Left hindlimb (tissue), 1 donor: ENCODE measurements at regions not wholly inside any gene's neighbourhood (a gene's known extent, or its start where the extent isn't known, plus 50 kb on each side); places are given as distances from the start of the nearest gene placed in this dataset.
A peak's percentile ranks its signal among the peaks of the same experiment; 100 is the strongest.
"Not testable (repeated sequence)": the region's sequence is repeated elsewhere in the genome, so short reads cannot be mapped to it uniquely, and the experiment has no call there.

ENCODE experiments used
- DNase-seq: peaks from one replicate; pipeline ENCODE4 v3.0.0-alpha.2; 2018

DNA sequence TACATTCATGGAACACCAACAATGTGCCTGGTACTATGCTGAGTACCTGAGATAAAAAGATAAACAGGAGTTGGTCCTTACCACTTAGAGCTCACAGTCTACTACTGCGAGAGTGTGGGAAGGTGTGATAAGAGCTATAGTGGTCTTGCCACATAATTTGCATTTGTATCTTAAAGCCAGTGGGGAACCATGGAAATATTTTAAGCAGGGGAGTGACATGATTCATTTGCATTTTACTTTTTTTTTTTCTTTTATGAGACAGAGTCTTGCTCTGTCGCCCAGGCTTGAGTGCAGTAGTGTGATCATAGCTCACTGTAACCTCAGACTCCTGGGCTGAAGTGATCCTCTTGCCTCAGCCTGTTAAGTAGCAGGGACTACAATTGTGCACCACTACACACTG is 53.6 kb downstream of the SRGAP2 start:
- not testable (repeated sequence) for DNase-seq

DNA sequence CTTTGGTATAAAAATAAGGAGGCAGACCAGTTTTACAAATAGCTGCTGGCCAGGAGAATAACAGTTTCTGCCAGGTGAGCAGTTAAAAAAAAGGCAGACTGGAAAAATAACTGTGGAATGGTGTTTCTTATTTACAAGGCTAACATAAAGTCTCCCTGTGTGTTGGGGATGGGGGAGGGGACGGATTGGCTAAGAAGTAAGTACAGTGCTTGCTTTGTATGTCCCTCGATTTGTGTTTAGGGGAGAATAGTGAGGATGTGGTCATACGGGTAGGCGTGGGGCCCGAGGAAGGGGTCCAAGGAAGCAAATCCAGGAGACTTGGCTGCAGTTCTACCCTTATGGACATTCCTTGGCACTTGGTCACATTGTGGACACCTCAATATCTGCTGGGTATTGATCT is 58.1 kb downstream of the SRGAP2 start:
- not testable (repeated sequence) for DNase-seq

DNA sequence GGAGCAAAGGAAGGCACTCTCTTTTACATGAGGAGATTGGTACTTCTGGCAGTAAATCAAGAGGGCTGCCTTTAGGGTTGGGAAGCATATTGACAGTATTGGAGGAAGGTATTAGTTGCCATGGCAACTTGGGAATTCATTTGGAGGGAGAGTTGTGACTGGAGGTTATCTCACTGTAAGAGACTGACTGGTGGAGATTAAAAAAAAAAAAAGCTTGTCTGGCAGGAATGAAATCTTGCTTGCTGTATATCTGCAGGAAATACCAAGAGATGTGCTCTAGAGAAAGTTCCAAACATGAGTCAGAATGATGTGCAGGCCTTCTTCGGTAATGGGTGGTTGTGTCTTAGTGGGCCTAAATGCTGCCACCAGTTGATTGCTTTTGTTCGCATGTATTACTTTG is 59.1 kb downstream of the SRGAP2 start:
- not testable (repeated sequence) for DNase-seq

DNA sequence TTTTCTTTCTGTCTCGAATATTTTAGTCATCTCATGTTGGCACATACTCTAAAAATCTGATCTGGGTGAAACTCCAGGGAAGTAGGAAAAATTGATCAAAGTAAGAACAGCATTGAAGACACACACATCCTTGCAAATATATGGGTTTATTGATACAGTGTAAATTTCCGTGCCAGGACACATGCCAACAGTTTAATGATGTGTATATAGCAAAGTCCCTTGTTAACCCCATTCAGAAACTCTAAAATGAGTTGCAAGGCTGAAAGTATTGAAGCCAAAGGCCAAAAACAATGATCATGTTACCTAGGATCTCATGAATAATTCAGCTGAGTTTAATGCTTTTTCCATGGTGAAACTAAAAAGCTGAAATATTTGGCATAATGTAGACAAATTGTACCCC is 61.6 kb downstream of the SRGAP2 start:
- DNase-seq, result not testable (repeated sequence)

DNA sequence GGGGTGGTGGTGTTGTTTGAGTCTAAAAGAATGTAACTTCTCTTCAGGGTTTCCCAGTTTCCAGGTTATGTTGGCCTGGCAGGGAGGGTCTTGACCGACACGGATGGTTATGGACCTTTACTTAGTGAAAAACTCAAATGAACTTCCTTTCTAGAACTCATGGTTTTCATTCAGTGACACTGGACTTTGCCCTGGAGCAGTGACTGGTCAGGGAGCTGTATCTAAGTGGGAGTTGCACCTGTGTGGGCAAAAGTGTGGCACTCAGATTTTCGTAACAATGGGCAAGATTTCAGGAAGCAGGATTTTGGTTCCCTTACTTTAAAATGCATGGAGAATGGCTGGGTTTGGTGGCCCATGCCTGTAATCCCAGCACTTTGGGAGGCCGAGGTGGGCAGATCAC is 67.8 kb downstream of the SRGAP2 start:
- DNase-seq, result not testable (repeated sequence)

DNA sequence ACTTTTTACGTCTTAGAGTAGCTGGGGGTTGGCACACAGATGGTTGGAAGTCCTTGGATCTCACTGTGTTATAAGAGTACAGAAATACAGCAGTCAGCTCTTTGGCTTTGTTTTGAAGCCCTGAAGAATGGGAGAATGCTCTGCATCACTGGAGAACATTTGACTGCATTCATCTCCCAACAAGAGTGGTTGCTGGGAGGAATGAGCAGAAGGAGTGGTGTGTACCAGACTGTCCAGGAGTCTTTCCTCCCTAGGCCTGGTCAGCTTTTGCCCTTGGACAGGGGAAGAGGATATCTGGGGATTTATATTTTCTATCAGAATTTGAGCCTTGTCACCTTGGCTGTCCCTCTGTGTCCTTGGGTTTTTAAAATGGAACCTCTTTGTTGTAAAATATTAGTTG is 69.8 kb downstream of the SRGAP2 start:
- not testable (repeated sequence) for DNase-seq

DNA sequence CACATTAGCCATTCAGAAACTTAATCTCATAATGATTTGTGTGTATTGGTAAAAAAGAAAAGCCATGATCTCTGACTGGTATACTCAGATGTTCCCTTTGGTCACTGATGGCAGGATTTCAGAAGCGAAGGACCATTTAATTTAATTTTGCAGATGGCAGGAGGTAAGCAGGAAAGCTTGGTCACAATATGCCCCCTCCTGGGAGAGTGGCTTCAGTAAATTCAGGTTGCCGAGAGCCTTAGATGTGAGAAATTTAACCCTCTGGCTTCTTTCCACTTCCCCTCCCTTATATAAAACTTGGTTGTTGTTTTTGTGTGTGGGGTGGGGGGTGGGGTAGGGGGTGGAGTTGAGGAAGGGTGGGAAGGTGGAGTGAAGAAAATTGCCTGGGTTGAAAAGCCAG is 72.8 kb downstream of the SRGAP2 start:
- not testable (repeated sequence) for DNase-seq

DNA sequence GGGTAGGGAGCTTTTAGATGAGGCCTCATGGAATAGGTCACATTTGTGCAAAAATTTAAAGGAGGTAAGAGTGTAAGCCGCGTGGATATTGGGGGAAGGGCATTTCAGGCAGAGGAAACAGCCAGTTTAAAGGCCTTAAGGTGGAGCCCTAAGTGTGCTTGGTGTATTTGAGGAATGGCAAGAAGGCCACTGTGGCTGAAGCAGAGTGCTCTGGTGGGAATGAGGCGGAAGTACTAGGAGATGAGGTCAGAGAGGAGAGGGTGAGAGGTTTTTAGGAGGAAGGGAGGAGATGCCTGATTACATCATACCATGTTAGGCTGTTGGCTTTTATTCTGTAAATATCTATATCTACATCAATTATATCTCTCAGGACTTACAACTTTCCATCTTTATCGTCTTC is 75.3 kb downstream of the SRGAP2 start:
- not testable (repeated sequence) for DNase-seq

DNA sequence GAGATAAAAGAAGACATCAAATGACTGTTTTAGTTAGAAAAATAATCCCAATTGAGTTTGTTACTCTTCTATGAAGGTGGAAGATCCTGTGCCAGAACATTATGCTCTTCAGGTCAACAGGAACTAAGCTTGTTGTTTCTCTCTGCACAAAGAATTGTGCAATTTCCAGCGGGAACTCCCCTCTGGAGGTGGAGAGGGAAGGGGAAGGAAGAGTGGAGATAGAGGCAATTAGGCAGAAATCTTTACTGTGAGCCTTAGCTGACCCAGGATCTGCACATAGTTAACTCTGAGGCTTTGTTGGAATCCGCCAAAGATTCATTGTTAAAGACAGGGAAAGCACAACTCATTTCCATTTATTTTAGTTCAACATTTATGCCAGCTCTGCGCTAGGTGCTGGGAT is 77.3 kb downstream of the SRGAP2 start:
- DNase-seq, result not testable (repeated sequence)

DNA sequence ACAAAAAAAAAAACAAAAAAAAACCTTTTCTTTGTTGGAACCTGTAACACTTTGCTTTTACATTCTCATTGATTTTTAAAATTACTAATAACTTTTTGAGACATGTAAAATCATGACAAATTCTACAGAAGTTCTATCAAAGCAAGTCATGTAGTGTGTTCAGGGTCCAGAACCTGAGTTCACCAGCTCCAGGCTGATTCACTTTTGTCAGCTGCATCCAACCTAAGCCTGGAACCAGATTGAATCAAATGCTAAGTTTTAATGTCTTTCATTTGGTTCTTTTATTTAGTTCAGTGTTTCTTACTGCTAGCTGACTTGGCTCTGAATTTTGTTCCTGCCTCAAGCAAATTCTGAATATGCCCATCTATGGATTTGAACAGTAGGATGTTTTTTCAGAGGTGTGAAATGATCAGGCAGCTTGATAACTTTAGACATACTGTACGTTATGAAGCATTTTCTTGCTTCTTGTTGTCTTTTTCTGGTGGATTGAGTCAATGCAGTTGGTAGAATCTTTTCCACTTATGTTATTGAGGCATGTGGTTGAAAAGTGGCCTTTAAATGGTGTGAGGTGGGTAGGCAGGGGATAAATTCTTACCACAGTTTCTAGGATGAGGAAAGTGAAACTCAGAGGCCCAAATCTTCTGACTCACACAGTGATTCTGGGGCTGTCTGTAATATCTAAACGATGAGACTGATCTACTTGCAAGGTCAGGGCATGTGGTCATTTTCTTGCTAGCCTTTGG is 78.7 kb downstream of the SRGAP2 start:
- not testable (repeated sequence) for DNase-seq

DNA sequence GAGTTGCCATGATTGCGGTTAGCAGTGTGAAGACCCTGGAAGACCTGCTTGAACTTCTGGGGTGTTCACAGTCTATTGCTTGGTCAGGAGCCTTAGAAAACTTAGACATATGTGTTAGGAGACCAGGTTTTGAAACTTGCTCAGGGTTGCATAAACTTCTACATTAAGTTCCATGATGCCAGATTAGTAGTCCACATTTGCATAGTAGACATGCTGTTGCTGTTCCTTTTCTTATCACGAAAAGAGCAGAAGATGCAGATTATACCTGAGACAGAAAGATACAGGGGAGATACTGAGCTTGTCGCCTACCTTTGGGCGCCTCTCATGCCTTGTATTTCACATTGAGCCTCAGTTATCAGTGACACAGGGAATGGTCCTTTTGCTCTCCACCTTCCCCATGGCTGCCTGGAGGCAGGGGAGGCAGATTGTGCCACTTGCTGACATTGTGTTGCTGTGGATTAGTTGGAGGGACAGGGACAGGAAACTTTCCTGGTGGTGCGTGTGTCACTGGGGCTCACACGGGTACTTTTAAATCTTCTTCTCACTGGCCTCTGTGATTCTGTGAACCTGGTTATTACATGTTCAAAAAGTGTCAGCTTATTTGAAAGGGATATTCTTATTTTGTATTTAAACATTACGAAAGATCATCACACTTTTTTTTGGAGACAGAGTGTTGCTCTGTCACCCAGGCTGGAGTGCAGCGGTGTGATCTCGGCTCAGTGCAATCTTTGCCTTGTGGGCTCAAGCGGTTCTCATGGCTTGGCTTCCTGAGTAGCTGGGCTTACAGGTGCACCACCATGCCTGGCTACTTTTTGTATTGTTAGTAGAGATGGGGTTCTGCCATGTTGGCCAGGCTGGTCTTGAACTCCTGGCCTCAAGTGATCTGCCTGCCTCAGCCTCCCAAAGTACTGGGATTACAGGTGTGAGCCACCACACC is 82.0 kb downstream of the SRGAP2 start:
- DNase-seq, result not testable (repeated sequence)

DNA sequence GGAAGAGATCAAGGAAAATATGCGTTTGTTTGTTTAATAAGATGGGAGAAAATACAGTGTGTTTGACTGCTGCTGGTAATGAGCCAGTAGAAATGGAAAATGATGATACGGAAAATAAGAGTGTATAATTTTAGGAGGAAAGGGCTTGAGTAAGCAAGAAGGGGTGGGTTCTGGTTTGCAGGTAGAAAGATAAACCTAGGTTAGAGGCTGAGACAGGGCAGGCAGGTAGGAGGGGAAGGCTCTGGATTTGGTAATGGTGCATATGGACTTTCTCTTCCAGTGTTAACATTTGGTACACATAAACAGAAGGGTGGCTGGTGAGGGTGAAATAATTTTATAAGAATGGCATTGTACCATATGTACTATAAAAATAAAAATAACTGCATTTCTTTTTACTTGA is 84.4 kb downstream of the SRGAP2 start:
- not testable (repeated sequence) for DNase-seq

DNA sequence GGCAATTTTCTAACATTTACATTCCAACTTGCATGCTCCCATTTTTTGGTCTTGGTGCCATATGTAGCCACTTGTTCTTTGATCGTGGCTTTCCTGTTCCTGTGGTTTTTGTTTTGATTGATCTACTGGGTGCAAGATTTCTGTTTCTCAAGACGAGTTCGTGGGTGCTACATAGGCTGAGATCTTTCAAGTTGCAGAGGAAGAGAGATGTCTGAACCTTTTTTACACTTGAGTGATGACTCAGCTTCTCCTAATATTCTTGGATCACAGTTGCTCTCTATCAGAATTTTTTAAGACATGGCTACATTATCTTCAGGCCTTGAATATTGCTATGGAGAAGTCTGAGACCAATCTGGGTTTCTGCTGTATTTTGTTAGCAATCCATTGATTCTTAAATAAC is 85.1 kb downstream of the SRGAP2 start:
- not testable (repeated sequence) for DNase-seq

DNA sequence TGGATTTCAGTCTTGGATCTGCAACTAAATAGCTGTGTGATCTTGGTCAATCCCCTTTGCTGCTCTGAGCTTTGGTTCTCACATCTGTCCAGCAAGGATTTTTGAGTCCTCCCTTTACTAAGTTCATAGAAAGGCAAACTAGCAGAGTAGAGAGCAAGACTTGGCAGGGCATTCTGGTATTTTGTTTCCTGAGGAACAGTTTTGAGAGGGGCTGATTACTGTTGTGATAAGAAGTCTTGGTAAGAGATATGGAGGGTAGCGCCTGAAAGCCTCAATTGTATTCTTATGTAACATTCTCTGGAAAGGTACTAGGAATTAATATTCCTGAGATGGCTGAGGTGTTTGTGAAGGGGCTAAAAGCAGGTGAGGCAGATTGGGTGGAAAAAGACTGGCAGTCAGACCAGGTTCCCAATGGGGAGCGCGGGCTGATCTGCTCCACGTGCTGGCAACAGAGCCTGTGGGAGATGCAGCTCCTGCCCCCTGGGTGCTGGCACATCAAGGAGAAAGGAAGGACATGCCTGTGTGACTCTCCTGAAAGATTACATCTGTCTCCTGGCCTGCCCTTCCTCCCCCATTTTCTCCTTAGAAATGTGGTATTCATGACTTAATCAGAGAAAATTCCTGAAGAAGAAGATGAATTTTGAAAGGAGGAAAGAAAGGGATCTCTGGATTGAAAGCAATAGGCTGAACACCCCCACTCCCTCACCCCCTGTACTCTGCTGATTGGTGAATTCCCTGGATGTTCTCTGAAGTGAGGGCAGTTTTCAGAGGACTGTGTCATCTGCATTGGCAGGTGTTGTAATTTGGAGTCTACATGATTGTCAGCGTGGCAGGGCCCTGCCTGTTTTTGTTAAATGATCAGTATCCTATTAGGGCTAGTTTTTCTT is 94.0 kb downstream of the SRGAP2 start:
- DNase-seq, result not testable (repeated sequence)

DNA sequence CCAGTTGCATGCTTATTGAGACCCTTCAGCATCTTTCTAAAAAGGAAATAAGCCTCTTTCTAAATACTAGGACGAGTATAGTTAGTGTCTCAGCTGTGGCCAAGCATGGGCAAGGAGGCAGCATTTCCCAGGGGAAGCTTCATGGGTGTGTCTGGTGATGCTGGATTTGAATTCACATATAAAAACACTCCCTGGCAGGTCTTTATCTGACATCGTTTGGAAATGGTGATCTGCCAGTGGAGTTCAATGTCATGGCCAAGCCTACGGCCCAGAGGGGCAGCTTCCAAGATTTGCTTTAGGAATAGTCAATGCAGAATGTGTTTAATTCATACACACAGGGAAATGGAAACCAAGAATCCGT is 94.7 kb downstream of the SRGAP2 start:
- DNase-seq, result not testable (repeated sequence)

DNA sequence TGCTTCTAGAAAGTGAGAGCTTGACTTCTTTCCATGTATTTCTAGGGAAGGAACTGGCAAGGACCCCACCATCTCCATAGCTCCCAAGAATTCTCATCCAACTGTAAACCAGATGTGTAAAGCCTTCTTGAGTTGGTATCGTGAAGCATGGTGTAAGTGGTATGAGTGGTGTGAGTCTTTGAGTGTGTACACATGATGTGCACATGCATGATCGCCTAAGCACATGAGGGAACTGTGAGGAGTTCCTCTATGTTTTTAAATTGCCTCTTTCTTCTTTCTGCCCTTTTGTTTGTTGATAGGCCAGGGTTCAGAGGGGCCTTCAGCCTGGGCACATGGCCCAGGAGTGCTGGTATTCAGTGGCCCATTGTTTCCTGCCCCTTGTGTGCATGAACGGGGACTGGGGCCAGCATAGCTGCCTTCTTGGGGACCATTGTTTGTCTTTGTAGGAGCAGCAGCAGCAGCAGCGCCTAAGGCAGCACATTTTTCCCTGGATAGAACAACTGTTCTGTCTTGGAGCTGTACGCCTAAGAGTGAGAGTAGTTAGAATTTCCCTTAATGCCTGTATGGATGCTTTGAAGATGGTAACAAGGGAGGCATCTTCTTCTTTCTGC is 95.9 kb downstream of the SRGAP2 start:
- DNase-seq, result not testable (repeated sequence)

DNA sequence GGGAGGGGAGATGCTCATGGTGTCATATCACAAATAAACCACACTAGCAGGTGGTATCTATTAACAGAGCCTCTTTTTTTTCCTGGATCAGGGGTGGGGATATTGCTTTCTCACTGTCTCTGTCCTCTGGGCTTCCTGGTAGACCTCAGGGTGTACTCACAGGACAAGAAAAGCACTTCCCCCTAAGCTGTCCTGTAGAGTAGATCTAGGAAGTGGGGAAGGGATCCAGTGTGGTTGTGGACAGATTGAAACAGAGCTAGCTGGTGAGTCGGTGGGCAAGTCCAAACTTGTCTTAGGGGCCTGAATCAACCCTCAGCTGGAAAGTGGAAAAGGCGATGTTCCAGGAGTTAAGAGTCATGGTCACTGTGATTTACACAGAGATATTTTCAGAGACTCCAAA is 96.6 kb downstream of the SRGAP2 start:
- not testable (repeated sequence) for DNase-seq

DNA sequence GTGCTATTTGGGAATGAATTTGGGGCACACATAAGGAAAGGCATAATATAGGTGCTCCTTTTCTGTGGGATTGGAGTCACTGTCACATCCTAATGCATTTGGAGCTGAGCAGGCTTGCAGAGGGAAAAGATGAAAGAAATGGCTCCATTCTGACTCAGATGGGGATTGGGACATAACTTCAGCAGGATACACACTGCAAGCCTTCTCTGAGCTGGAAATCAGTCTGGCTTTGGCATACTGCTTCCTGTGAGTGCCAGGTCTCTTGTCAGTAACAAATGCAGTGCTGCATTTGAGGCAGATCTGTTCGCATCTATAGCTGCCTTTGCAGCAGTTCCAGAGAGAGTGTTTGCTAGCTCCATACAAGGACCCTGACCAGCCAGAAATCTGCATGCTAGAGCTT is 98.7 kb downstream of the SRGAP2 start:
- DNase-seq, result not testable (repeated sequence)

DNA sequence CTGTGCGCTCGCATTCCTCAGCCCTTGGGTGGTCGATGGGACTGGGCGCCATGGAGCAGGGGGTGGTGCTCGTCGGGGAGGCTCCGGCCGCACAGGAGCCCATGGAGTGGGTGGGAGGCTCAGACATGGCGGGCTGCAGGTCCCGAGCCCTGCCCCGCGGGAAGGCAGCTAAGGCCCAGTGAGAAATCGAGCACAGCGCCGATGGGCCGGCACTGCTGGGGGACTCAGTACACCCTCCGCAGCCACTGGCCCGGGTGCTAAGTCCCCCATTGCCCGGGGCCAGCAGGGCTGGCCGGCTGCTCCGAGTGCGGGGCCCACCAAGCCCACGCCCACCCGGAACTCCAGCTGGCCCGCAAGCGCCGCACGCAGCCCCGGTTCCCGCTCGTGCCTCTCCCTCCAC is 104.1 kb downstream of the SRGAP2 start:
- not testable (repeated sequence) for DNase-seq

DNA sequence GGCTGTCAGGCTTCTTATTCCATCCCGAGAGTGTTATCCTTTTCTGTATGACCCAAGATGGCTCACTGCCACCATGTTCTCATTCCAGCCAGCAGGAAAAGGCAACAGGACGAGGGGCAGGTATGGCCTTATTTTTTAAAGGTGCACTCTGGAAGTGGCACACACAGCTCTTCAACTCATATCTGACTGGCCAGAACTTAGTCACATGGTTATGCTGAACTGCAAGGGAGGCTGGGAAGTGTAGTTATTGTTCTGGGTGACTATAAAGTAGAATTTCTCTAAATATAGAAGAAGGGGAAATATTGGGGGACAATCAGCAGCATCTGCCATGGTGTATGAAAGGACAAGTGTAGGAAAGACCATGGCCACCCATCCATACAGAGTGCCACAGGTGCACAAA is 107.6 kb downstream of the SRGAP2 start:
- not testable (repeated sequence) for DNase-seq

DNA sequence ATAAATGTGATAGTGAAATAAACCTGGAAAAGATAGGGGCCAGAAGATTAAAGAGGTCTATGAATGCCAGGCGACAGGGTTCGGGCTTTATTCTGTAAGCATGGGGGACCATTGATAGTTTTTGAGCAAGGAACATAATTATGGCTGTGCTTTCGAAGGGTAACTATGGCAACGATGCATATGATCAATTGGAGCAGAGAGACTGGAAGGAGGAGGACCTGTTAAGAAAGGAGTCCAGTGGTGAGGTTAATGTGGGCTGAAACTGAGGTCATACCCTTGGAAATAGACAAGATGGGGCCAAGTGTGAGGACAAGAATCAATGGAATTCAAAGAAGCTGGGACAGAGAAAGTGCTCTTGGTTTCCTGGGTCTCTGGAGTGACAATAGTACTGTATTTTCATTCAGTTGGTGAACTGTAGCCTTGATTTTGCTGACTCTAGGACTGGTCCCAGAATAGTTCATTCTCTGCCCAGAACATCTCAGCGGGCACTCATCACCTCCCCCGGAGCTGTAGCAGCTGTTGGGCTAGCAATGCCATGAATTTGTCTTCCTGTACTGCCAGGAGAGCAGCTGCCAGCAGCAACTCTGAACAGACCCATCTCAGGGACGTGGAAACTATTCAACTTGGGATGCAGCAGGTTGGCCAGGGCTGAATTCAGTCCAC is 108.4 kb downstream of the SRGAP2 start:
- DNase-seq, result peak; percentile 54

DNA sequence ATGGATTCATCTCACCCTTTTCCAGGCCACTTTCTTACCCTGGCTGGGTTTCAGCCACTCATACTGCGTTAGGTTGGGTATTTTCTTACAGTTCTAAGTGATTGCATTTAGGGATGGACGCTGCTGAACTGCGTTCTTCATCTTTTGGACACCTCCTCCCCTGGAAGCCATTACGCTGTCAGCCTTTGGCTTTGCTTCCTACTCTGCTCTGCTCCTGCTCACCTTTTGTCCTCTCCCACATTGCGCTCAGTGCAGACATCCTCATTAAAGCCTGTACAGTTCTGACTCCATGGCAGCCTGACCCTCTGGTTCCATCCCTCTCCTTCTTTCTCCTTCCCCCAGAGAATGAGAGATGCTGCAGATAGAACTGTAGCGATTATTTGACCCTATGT is 108.9 kb downstream of the SRGAP2 start:
- DNase-seq, result not testable (repeated sequence)
